ENCODE measurements at regions not wholly inside any gene's neighbourhood (a gene's known extent, or its start where the extent isn't known, plus 50 kb on each side); places are given as distances from the start of the nearest gene placed in this dataset.

DNA sequence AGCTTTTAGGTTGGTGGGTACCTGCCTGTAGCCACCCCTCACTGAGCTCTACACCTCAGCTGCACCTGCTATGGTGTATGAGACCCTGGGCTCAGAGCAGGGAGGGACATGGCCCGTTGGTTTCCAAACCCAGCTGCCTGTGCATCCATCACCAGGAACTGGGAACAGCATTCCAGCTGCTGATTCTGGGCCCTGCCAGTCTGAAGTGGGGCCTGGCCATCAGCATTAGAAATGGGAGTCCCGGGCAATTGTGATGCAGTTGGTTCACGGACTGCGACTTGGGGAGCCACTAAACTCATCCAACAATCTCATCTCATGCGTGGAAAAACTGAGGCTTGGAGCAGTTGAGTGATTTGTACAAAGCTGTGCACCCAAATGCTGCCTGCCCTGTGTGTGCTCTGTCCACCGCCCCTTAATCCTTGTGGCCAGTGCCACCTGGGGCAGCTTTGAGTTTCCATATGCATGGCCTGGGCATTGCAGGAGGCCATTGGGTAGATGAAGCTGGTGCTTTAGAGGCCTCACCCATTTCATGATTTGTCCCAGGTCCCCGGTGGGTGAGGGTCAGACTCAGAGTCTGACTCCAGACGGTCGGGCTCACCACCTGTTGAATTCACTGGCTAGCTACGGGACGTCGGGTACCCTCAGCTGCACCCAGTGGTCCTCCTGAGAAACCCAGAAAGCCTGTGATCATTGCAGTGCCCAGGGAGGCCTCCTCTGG is 109.0 kb upstream of the SHH start:
- TF ChIP-seq CTBP1 (IDR thresholded peaks at IDR 0.05; ENCODE audit: borderline replicate concordance) (no peak), FOXM1 (IDR thresholded peaks at IDR 0.05; ENCODE audit: borderline replicate concordance) (no peak), FOXA1 (IDR thresholded peaks at IDR 0.05) (no peak), BHLHE40 (IDR thresholded peaks at IDR 0.05; ENCODE audit: borderline replicate concordance) (no peak), SP1 (IDR thresholded peaks at IDR 0.05) (no peak), TARDBP (IDR thresholded peaks at IDR 0.05) (no peak), ARNT (IDR thresholded peaks at IDR 0.05) (no peak), ELF4 (IDR thresholded peaks at IDR 0.05) (no peak), ZNF384 (IDR thresholded peaks at IDR 0.05) (no peak)
